ENCODE measurements at regions not wholly inside any gene's neighbourhood (a gene's known extent, or its start where the extent isn't known, plus 50 kb on each side); places are given as distances from the start of the nearest gene placed in this dataset.

- Histone ChIP-seq H3K27ac (no peak overlapping the region), H3K36me3 (no peaks in the 10 kb centered on the region), H3K4me3 (no peak overlapping the region), H3K27me3 (replicated peaks; ENCODE audit: insufficient read depth) (no peaks in the 10 kb centered on the region), H3K9me3 (no peaks in the 10 kb centered on the region), H3K4me1 (ENCODE audit: control insufficient read depth in 1 of 2, low read depth in 2 of 2) (no peaks in the 10 kb centered on the region)
- ATAC-seq (ENCODE audit: insufficient number of reproducible peaks, low FRiP score, low read depth) = no peak
- no peak for TF ChIP-seq CTCF (IDR thresholded peaks at IDR 0.05)
- no peak for DNase-seq (ENCODE audit: low spot score)
These were observed 1396.1 kb upstream of the MIR17HG start for GRCh38 chr13:89951341-89951740.

- Histone ChIP-seq H3K4me1 (ENCODE audit: control insufficient read depth in 1 of 2, low read depth in 2 of 2) (no peaks in the 10 kb centered on the region), H3K27me3 (replicated peaks; ENCODE audit: insufficient read depth) (no peaks in the 10 kb centered on the region), H3K27ac (no peak overlapping the region), H3K4me3 (no peak overlapping the region), H3K36me3 (no peaks in the 10 kb centered on the region), H3K9me3 (no peaks in the 10 kb centered on the region)
- DNase-seq (ENCODE audit: low spot score) = no peak
- no peak for TF ChIP-seq CTCF (IDR thresholded peaks at IDR 0.05)
- ATAC-seq (ENCODE audit: insufficient number of reproducible peaks, low FRiP score, low read depth) = no peak
These were observed 1393.9 kb upstream of the MIR17HG start for GRCh38 chr13:89953581-89953980.

- no peak for TF ChIP-seq CTCF (IDR thresholded peaks at IDR 0.05)
- H3K4me3 ChIP-seq = no peak overlapping the region
These were observed 1391.7 kb upstream of the MIR17HG start for GRCh38 chr13:89955773-89956172.

GRCh38 chr13:89959074-89959473 is 1388.4 kb upstream of the MIR17HG start:
- H3K27ac ChIP-seq = no peak overlapping the region
- ATAC-seq (ENCODE audit: insufficient number of reproducible peaks, low FRiP score, low read depth) (no peak), DNase-seq (ENCODE audit: low spot score) (no peak)
- no peaks in the 10 kb centered on the region for H3K27me3 ChIP-seq (replicated peaks; ENCODE audit: insufficient read depth)
- H3K4me3 ChIP-seq = no peak overlapping the region
- no peaks in the 10 kb centered on the region for H3K36me3 ChIP-seq
- no peak for TF ChIP-seq CTCF (IDR thresholded peaks at IDR 0.05)
- H3K4me1 ChIP-seq (ENCODE audit: control insufficient read depth in 1 of 2, low read depth in 2 of 2) = no peaks in the 10 kb centered on the region
- no peaks in the 10 kb centered on the region for H3K9me3 ChIP-seq

More at GRCh38 chr13:89955773-89956172, 1391.7 kb upstream of the MIR17HG start:
- Histone ChIP-seq H3K9me3 (no peaks in the 10 kb centered on the region), H3K4me1 (ENCODE audit: control insufficient read depth in 1 of 2, low read depth in 2 of 2) (no peaks in the 10 kb centered on the region), H3K27ac (no peak overlapping the region), H3K27me3 (replicated peaks; ENCODE audit: insufficient read depth) (no peaks in the 10 kb centered on the region), H3K36me3 (no peaks in the 10 kb centered on the region)
- ATAC-seq (ENCODE audit: insufficient number of reproducible peaks, low FRiP score, low read depth) (no peak), DNase-seq (ENCODE audit: low spot score) (no peak)

- Histone ChIP-seq H3K9me3 (no peaks in the 10 kb centered on the region), H3K4me1 (ENCODE audit: control insufficient read depth in 1 of 2, low read depth in 2 of 2) (no peaks in the 10 kb centered on the region), H3K27ac (no peak overlapping the region), H3K4me3 (no peak overlapping the region), H3K27me3 (replicated peaks; ENCODE audit: insufficient read depth) (no peaks in the 10 kb centered on the region), H3K36me3 (no peaks in the 10 kb centered on the region)
- ATAC-seq (ENCODE audit: insufficient number of reproducible peaks, low FRiP score, low read depth) (no peak), DNase-seq (ENCODE audit: low spot score) (no peak)
- TF ChIP-seq CTCF (IDR thresholded peaks at IDR 0.05) = no peak
These were observed 1382.2 kb upstream of the MIR17HG start for GRCh38 chr13:89965252-89965651.

All from thoracic aorta (tissue), 2 donors.